DMS79 (cell line): ENCODE measurements at regions not wholly inside any gene's neighbourhood (a gene's known extent, or its start where the extent isn't known, plus 50 kb on each side); places are given as distances from the start of the nearest gene placed in this dataset.
"Not testable (repeated sequence)": the region's sequence is repeated elsewhere in the genome, so short reads cannot be mapped to it uniquely, and the experiment has no call there.

Source experiments
- DNase-seq: peaks from one replicate; lab custom pipeline; 2025; lab: John Stamatoyannopoulos, UW

DNA sequence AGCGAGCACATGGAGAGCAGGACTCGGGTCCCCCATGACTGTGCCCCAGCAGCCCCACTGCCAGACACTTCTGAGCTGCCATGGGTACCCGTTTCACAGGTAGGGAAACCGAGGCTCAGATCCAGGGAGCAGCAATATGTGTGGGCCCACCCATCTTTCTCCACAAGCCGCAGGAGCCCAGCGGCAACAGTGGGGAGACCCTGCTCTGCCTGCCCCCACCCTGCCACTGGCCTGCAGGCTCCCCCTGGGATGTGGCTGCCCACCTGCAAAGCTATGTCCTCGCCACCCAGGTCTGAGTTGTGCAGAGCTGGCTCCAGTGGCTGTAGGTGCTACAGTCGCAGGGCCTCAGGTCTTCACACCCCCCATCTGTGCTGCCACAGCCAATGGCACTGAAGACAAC lies 50.6 kb upstream of the C1QTNF9B start:
- DNase-seq = no peak

DNA sequence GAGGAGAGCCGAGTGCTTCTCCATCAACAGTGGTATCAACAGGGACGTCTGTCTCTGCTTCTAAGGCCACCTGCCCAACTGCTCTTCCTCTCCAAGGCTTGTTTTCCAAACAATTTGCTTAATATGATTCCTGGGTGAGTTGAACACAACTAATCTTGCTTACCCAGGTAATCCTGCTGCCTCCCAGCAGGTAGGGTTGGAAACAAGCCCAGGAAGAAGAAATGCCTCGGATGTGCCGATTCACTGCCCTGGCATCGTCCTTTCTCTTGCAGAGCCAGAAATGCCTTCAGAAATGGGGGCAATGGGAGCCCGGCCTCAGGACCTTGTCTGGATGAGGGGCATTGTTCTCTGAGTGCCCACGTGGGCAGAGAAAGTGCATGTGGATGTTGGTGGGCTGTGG lies 51.9 kb upstream of the C1QTNF9B start:
- no peak for DNase-seq

GRCh38 chr13:23949736-23950135 lies 52.4 kb upstream of the C1QTNF9B start:
- DNase-seq = no peak

DNA sequence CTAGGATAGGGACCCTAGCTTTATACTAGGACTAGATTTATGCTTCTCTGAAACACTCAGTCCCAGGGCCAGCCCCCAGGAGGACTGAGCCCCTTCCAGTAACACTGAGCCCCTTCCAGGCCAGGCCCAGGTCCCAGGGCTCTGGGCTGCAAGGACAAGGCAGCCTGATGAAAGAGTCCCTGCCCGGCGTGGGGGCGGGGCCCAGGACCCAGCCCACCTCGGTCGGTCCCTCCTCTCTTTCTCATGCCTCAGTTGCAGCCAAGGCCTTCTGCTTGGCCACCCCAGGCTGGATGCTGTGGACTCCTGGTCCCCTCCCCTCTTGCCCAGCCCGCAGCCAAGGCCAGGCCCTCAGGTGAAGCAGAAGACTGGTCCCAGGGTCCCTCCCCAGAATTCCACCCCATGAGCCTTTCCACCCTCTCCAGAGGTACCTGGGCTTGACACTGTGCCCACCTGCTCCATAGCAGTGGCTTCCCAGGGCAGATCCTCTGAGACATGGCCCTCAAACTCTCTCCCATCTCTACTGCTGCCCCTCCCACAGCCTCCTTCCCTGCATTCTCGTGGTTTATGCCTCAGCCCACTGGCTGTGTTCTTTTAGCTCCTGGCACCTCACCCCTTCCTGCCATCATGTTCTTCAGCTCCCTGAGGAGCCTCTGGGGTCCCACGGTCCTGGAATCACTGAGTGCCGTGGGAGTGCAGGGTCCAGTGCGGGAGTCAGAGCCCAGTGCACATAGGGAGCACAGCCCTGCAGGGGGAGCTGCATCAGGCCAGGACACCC lies 53.6 kb upstream of the C1QTNF9B start:
- DNase-seq = no peak

DNA sequence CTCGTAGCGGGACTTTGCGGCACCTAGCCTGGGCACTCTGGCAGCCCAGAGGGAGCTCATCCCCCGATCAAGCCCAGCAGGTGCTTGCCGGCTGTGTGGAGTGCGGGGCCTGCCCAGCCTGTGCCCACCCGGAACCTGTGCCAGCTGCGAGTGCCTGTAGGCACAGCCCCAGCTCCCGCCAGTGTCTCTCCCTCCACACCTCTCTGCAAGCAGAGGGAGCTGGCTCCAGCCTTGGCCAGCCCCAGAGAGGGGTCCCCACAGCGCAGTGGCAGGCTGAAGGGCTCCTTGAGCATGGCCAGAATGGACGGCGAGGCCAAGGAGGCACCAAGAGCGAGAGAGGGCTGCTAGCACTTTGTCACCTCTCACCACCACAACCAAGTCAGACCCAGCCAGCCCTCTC lies 55.5 kb upstream of the C1QTNF9B start:
- DNase-seq = no peak

GRCh38 chr13:23953860-23954512 lies 56.7 kb upstream of the C1QTNF9B start:
- DNase-seq = no peak

GRCh38 chr13:23955064-23955463 lies 57.8 kb upstream of the C1QTNF9B start:
- no peak for DNase-seq

- no peak for DNase-seq
Observed at GRCh38 chr13:23956106-23956505, 58.8 kb upstream of the C1QTNF9B start.

DNA sequence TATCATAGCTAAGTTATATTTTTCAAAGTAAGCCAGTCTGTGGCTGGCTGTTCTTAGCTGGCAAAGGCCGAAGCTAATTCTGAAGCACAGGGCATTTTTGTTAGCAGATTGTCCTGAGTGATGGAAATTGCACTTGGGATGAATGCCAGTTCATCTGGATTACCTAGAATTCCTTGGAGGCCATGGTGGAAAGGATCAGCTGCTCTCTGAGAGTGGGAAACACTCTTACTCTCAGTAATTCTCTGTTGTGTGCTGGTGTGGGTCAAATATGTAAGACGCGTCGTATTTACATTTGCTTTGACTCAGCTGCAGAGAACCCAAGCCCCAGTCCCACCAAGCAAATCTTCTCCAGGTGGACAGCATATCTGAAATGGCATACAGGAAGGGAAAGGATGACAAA lies 60.7 kb upstream of the C1QTNF9B start:
- no peak for DNase-seq

DNA sequence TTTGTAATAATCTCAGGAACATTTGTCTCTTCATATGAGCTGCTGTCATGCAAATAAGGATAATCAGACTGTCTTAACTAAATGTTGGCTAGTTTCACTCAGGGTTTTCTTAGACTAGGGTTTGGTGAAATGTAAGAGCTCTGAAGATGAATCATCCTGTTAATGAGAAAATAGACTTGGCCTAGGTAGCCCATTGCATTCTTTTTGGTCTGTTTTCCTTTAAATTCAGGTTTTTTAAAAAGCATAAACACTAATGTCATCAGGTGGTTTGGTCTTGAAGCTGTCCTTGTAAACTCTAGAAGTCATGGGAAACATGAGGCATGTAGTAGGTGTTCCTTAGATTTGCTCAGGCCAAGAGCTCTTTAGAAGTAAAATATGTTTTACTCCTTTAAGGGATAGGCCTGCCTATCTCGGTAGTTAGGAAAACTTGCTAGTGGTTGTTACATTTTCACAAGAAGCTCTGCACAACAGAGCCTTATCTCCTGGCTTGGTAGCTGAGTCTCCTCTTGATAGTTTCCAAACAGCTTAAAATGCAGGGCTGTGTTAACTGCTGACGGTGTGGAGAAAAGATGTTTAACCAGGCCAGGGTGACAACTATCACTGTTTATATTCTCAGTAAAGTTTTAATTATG lies 62.0 kb upstream of the C1QTNF9B start:
- DNase-seq = no peak

GRCh38 chr13:23960566-23961156 lies 63.4 kb upstream of the C1QTNF9B start:
- no peak for DNase-seq

GRCh38 chr13:23963184-23963931 lies 66.1 kb upstream of the C1QTNF9B start:
- no peak for DNase-seq

DNA sequence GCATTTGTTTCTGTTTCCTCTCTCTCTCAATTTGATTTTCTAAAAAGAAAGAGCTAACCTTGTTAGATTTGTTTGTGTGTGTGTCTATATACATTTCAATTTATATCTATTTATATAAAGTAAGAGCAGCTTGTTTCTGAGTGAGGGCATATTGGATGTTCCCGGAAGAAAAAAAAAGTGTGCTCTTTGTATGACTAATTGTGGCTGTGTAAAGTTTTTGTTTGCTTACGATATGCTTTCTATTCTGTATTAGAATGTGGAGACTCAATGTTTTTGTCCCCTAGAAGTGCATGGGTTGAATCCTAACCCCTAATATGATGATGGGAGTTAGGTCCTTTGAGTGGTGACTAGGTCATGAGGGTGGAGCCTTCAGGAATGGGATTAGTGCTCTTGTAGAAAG lies 66.6 kb upstream of the C1QTNF9B start:
- DNase-seq = no peak

DNA sequence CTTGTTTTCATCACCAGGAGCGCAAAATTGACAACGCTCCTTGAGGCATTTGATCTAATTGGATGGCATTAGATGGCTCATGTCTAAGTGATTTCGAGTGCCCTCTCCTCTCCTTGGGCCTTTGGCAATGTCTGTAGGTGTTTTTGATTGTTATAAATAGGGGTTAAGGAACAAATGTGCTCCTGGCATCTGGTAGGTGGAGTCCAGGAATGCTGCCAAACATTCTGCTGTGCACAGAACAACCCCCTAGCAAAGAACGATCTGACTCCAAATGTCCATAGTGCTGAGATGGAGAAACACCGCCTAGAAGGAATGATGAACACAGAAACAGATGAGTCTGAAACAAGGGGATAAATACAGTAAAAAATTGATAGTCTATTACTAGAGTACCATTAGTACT lies 68.0 kb upstream of the C1QTNF9B start:
- peak; percentile 53 for DNase-seq

DNA sequence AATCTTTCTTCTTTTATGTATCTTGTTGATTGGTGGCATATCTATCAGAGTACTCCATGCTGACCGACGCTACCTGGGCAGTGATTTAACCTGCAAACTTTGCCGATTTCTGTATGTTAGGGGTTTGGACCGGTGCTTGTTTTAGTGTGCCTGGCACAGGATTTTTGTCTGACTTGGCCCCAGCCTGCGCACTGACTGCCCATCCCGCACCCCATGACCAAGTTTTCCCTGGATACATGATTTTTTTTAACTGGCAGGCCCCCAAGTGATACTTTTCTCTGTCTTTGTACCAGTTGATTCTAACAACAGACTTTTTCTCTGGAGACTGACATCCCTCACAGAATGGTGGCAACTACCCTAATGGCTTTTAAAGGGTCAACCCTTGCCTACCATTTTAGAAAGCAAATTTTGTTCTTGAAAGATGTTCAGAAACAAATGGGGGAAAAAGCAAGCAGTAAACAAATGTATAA lies 69.0 kb upstream of the C1QTNF9B start:
- DNase-seq = no peak

- no peak for DNase-seq
Observed at GRCh38 chr13:23966691-23967615, 69.7 kb upstream of the C1QTNF9B start.

DNA sequence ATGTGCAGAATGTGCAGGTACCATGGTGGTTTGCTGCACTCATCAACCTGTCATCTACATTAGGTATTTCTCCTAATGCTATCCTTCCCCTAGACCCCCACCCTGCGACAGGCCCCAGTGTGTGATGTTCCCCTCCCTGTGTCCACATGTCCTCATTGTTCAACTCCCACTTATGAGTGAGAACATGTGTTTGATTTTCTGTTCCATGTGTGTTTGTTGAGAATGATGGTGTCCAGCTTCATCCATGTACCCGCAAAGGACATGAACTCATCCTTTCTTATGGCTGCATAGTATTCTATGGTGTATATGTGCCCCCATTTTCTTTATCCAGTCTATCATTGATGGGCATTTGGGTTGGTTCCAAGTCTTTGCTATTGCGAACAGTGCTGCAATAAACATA lies 70.5 kb upstream of the C1QTNF9B start:
- DNase-seq = not testable (repeated sequence)

GRCh38 chr13:23969647-23970046 lies 72.3 kb upstream of the C1QTNF9B start:
- DNase-seq = no peak

GRCh38 chr13:23979361-23980159 lies 82.3 kb upstream of the C1QTNF9B start:
- peak; percentile 16 for DNase-seq

DNA sequence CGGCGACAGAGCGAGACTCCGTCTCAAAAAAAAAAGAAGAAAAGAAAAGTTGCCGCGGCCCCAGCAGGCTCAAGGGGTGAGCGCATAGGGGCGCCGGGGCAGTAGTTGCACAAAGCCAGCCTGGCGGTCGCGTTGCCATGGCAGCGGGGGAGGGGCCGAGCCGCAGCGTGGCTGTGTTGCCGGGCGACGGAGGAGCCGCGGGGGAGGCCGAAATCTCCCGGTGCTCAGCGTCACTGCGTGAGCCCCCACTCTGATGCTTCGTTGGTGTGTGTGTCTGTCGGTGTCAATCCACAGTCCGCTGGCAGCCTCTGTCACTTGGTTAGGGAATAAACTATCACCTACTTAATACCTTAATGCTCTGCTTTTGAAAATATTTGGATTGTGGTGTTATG lies 82.9 kb upstream of the C1QTNF9B start:
- peak; percentile 31 for DNase-seq
